GM12875 (cell line): ENCODE measurements at regions not wholly inside any gene's neighbourhood (a gene's known extent, or its start where the extent isn't known, plus 50 kb on each side); places are given as distances from the start of the nearest gene placed in this dataset.
"Not testable (repeated sequence)": the region's sequence is repeated elsewhere in the genome, so short reads cannot be mapped to it uniquely, and the experiment has no call there.

Experiments used
- H3K4me3 ChIP-seq: one replicate; pipeline ENCODE4 v1.5.1; 2011; ENCODE audit warnings: low read depth, low read length, control low read depth
- CTCF ChIP-seq: IDR thresholded peaks from 2 replicates; pipeline ENCODE4 v1.5.1; 2011; ENCODE audit warnings: low read depth, mild to moderate bottlenecking, control low read depth, inconsistent platforms, low read length, moderate library complexity, borderline replicate concordance; ENCODE audit not compliant: insufficient read depth

- H3K4me3 ChIP-seq, result no peak overlapping the region
- TF ChIP-seq CTCF, result no peak
These were observed 602.0 kb upstream of the CELF4 start for GRCh38 chr18:38167623-38168022.

- H3K4me3 ChIP-seq, result not testable (repeated sequence)
These were observed 587.5 kb upstream of the CELF4 start for GRCh38 chr18:38153116-38153515.

- TF ChIP-seq CTCF, result no peak
- H3K4me3 ChIP-seq, result no peak overlapping the region
These were observed 551.1 kb upstream of the CELF4 start for GRCh38 chr18:38116716-38117115.

- no peak for TF ChIP-seq CTCF
- H3K4me3 ChIP-seq, result no peak overlapping the region
These were observed 549.6 kb upstream of the CELF4 start for GRCh38 chr18:38115201-38115600.

GRCh38 chr18:38087538-38087937, 521.9 kb upstream of the CELF4 start:
- no peak for TF ChIP-seq CTCF
- no peak overlapping the region for H3K4me3 ChIP-seq

GRCh38 chr18:38081516-38081915, 515.9 kb upstream of the CELF4 start:
- no peak overlapping the region for H3K4me3 ChIP-seq
- TF ChIP-seq CTCF, result no peak

- no peak for TF ChIP-seq CTCF
- H3K4me3 ChIP-seq, result no peak overlapping the region
These were observed 511.6 kb upstream of the CELF4 start for GRCh38 chr18:38077229-38077628.
